ENCODE measurements at regions not wholly inside any gene's neighbourhood (a gene's known extent, or its start where the extent isn't known, plus 50 kb on each side); places are given as distances from the start of the nearest gene placed in this dataset.
A peak's percentile ranks its signal among the peaks of the same experiment; 100 is the strongest.

- no peak for TF ChIP-seq ZBTB2 (IDR thresholded peaks at IDR 0.05)
- TF ChIP-seq ZNF512 (tag; IDR thresholded peaks at IDR 0.05): no peak
- no peak for TF ChIP-seq RBM17 (IDR thresholded peaks at IDR 0.05; ENCODE audit: borderline replicate concordance, low read depth, low read length)
- TF ChIP-seq ZNF764 (CRISPR knock-in tag; IDR thresholded peaks at IDR 0.05; ENCODE audit: low read depth): no peak
- TF ChIP-seq HDAC1 (IDR thresholded peaks at IDR 0.05): no peak
- no peak for TF ChIP-seq RBBP5 (IDR thresholded peaks at IDR 0.05; ENCODE audit: borderline replicate concordance, insufficient read depth, low read length, poor library complexity, severe bottlenecking)
- TF ChIP-seq MAFK (IDR thresholded peaks at IDR 0.05; ENCODE audit: low read length): peak; percentile 89
- TF ChIP-seq CUX1 (CRISPR knock-in tag; IDR thresholded peaks at IDR 0.05): no peak
- no peak for TF ChIP-seq RFX7 (CRISPR knock-in tag; IDR thresholded peaks at IDR 0.05)
- peak; percentile 89 for TF ChIP-seq MAFG (tag; conservative IDR thresholded peaks at IDR 0.05)
- TF ChIP-seq C11orf30 (IDR thresholded peaks at IDR 0.05; ENCODE audit: low read depth): peak; percentile 93
- no peak for TF ChIP-seq MXD1 (CRISPR knock-in tag; IDR thresholded peaks at IDR 0.05; ENCODE audit: borderline replicate concordance, poor library complexity, severe bottlenecking)
- no peak for TF ChIP-seq POLR2B (IDR thresholded peaks at IDR 0.05; ENCODE audit: low read depth, partially characterized antibody)
- no peak for TF ChIP-seq GABPB2 (CRISPR knock-in tag; conservative IDR thresholded peaks at IDR 0.05)
- TF ChIP-seq SMAD2 (IDR thresholded peaks at IDR 0.05; ENCODE audit: low read depth, low read length): no peak
- no peak for TF ChIP-seq ELF1 (tag; IDR thresholded peaks at IDR 0.05)
- no peak for TF ChIP-seq ZFPM2 (CRISPR knock-in tag; IDR thresholded peaks at IDR 0.05)
- no peak for TF ChIP-seq KAT7 (CRISPR knock-in tag; IDR thresholded peaks at IDR 0.05; ENCODE audit: borderline replicate concordance)
- no peak for TF ChIP-seq POLR2A (conservative IDR thresholded peaks at IDR 0.05)
Observed at GRCh38 chr14:60585676-60586075, 63.6 kb downstream of the SIX1 start (continued).

All from K562 (cell line).